ENCODE measurements at regions not wholly inside any gene's neighbourhood (a gene's known extent, or its start where the extent isn't known, plus 50 kb on each side); places are given as distances from the start of the nearest gene placed in this dataset.
"Not testable (repeated sequence)": the region's sequence is repeated elsewhere in the genome, so short reads cannot be mapped to it uniquely, and the experiment has no call there.

DNA sequence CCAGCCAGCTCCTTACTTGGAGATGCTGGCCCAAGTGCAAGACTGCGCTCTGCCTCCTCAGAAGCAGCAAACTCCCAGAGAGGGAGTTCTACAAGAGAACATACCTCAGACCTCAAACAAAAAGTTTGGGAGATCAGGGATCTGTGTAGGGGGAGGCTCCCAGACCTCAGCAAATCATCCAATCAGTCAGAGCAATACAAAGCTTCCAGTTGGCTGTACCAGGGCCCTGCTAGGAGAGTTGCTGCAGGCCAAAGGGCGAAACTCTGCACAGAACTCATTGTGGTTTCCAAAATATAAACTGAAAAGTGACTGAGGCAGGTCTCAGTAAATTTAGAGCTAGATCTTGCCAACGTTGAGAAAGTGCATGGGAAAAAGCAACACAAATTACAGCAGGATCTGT, 144.3 kb upstream of the NPAP1 start:
- not testable (repeated sequence) for TF ChIP-seq CTCF, POLR2A (IDR thresholded peaks at IDR 0.05)

Measured in uterus (tissue), 2 donors.